ENCODE measurements at regions not wholly inside any gene's neighbourhood (a gene's known extent, or its start where the extent isn't known, plus 50 kb on each side); places are given as distances from the start of the nearest gene placed in this dataset.

GRCh38 chr11:10360835-10361234 lies 56.0 kb downstream of the ADM start:
- no peak for TF ChIP-seq CTCF (IDR thresholded peaks at IDR 0.05)
- TF ChIP-seq POLR2A (IDR thresholded peaks at IDR 0.05) = no peak
- no peak for TF ChIP-seq POLR2AphosphoS5 (IDR thresholded peaks at IDR 0.05)

Data from suprapubic skin (tissue), 4 donors.